ENCODE measurements at regions not wholly inside any gene's neighbourhood (a gene's known extent, or its start where the extent isn't known, plus 50 kb on each side); places are given as distances from the start of the nearest gene placed in this dataset.

DNA sequence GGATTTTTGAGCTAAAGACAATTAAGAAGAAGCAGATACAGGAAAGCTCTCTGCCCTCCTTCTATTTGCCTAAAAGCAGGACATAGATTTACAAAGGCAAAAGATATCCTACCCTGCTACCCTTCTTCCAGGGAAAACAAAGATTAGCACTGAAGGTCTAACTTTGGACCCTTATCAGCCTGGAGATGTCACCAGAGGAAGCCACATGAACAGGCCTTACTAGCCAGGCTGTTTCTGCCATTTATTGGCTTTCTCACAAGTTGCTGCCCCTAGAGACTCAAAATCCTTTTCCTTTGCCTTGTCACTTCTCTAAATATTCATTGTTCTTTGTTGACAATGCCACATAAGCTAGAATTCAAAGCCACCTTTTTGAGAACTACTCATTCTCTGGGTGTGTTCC is 147.3 kb downstream of the B3GNT2 start:
- H3K4me3 ChIP-seq (replicated peaks in 1 of 2; ENCODE audit: low read depth in 2 of 2, low read length in 2 of 2) = no peak overlapping the region
- DNase-seq (ENCODE audit: low read depth in 2 of 2) = no peak
- TF ChIP-seq, protein P1, sequence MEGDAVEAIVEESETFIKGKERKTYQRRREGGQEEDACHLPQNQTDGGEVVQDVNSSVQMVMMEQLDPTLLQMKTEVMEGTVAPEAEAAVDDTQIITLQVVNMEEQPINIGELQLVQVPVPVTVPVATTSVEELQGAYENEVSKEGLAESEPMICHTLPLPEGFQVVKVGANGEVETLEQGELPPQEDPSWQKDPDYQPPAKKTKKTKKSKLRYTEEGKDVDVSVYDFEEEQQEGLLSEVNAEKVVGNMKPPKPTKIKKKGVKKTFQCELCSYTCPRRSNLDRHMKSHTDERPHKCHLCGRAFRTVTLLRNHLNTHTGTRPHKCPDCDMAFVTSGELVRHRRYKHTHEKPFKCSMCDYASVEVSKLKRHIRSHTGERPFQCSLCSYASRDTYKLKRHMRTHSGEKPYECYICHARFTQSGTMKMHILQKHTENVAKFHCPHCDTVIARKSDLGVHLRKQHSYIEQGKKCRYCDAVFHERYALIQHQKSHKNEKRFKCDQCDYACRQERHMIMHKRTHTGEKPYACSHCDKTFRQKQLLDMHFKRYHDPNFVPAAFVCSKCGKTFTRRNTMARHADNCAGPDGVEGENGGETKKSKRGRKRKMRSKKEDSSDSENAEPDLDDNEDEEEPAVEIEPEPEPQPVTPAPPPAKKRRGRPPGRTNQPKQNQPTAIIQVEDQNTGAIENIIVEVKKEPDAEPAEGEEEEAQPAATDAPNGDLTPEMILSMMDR (IDR thresholded peaks at IDR 0.05; ENCODE audit: low read depth, low read length) = no peak

DNA sequence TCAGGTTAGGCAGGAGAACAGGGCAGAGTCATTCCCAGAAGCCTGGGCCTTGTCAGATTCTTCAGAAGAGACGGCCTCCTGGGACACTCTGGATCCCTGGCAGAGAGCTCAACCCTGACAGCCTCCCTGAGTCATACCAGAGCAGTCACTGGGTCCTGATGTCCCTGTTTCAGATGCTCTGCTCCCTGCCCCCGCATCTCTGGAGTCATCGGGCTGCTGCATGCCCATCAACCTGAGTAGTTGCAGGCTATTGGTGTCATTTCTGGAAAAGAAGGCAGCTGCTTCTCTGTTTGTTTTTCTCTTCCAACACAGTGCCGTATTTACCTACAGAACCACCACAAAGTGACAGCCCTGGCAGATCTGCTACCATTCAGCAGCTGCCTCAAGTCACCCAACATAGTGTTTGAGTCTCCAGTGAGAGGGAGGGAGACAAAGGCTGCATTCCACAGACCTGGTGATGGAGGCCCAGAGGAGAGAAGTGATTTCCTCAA is 145.1 kb downstream of the B3GNT2 start:
- TF ChIP-seq, protein P1 (IDR thresholded peaks at IDR 0.05; ENCODE audit: low read depth, low read length) = no peak
- peak; percentile 31 to 38 for DNase-seq (ENCODE audit: low read depth in 2 of 2)
- no peak overlapping the region for H3K4me3 ChIP-seq (replicated peaks in 1 of 2; ENCODE audit: low read depth in 2 of 2, low read length in 2 of 2)

DNA sequence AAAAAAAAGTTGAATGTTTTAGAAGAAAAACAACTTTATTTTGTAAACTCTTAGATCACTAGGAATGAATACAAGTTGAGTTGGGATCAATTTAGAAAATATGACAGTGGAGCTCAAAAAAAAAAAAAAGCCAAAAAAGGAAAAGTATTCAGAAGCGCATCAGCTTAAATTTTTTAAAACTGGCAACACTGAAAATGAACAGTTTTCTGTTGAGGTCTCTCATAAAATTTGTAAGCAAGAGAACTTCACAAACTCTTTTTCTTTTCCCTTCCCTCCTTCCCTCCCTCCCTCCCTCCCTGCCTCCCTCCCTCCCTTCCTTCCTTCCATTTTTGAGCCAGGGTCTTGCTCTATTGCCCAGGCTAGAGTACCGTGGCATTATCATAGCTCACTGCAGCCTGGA is 143.9 kb downstream of the B3GNT2 start:
- H3K4me3 ChIP-seq (replicated peaks in 1 of 2; ENCODE audit: low read depth in 2 of 2, low read length in 2 of 2) = no peak overlapping the region
- TF ChIP-seq, protein P1 (IDR thresholded peaks at IDR 0.05; ENCODE audit: low read depth, low read length) = no peak
- no peak for DNase-seq (ENCODE audit: low read depth in 2 of 2)

DNA sequence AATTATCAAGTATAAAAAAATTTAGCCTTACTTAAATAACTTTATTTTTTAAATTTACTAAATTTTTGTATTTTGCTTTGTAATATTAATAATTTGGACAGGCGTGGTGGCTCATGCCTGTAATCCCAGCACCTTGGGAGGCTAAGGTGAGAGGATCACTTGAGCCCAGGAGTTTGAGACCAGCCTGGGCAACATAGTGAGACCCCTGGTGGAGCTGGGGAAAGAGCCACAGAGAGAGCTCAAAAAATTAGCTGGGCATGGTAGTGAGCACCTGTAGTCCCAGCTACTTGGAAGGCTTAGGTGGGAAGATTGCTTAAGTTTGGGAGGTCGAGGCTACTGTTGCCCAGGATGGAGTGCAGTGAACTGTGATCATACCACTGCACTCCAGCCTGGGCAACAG is 143.5 kb downstream of the B3GNT2 start:
- DNase-seq (ENCODE audit: low read depth in 2 of 2) = no peak
- TF ChIP-seq, protein P1 (IDR thresholded peaks at IDR 0.05; ENCODE audit: low read depth, low read length) = peak; percentile 5
- H3K4me3 ChIP-seq (replicated peaks in 1 of 2; ENCODE audit: low read depth in 2 of 2, low read length in 2 of 2) = no peak overlapping the region

DNA sequence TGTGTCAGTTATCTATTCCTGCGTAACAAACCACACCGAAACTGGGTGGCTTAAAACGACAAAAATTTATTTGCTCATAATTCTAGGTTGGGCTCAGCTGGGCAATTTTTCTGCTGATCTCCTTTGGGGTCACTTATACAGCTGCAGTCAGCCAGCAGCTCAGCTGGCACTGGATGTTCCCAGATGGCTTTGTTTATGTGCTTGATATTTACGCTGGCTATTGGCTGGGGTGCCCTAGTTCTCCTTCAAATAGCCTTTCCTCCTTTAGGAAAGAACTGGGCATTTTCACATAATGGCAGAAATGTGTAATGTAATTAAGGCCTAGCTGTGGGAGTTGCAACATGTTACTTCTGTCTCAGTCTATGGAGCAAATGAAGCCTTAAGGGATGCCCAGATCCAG is 142.2 kb downstream of the B3GNT2 start:
- H3K4me3 ChIP-seq (replicated peaks in 1 of 2; ENCODE audit: low read depth in 2 of 2, low read length in 2 of 2) = no peak overlapping the region
- DNase-seq (ENCODE audit: low read depth in 2 of 2) = no peak
- TF ChIP-seq, protein P1 (IDR thresholded peaks at IDR 0.05; ENCODE audit: low read depth, low read length) = no peak

DNA sequence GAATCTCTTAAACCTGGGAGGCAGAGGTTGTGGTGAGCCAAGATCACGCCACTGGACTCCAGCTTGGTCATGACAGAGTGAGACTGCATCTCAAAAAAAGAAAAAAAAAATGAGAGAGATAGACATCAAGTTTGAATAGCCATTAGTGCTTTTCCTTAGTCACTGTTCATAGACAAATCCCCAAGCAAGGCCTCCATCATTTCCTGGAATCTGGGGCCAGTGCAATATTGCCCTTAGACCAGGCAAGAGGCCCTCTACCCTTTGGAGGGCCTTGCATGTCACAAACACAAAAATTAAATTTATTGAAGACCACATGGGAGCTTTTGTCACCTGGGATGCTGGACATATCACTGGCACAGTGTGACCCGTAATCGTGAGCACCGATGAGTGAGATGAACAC is 141.5 kb downstream of the B3GNT2 start:
- H3K4me3 ChIP-seq (replicated peaks in 1 of 2; ENCODE audit: low read depth in 2 of 2, low read length in 2 of 2) = no peak overlapping the region
- DNase-seq (ENCODE audit: low read depth in 2 of 2) = no peak
- TF ChIP-seq, protein P1 (IDR thresholded peaks at IDR 0.05; ENCODE audit: low read depth, low read length) = no peak

DNA sequence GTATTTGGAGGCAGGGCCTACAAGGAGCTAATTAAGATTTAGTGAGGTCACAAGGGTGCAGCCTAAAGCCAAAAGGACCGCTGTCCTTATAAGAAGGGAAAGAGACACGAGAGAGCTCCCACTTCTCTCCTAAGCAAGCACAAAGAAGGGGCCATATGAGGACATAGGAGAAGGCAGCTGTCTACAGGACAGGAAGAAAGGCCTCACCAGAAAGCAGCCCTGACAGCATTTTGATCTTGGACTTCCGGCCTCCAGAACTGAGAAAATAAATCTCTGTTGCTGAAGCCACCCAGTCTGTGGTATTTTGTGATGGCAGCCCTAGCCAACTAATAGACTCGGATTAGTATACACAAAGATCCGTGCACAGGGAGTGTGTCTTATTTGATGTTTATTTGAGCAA is 139.7 kb downstream of the B3GNT2 start:
- DNase-seq (ENCODE audit: low read depth in 2 of 2) = no peak
- H3K4me3 ChIP-seq (replicated peaks in 1 of 2; ENCODE audit: low read depth in 2 of 2, low read length in 2 of 2) = no peak overlapping the region
- TF ChIP-seq, protein P1 (IDR thresholded peaks at IDR 0.05; ENCODE audit: low read depth, low read length) = no peak

All from cardiac fibroblast (primary cell).